HG02610 (cell line): ENCODE measurements at regions not wholly inside any gene's neighbourhood (a gene's known extent, or its start where the extent isn't known, plus 50 kb on each side); places are given as distances from the start of the nearest gene placed in this dataset.

Experiments
- ATAC-seq: cut with Tn5 transposase; IDR thresholded peaks from one replicate; pipeline ENCODE4 v1.9.1; 2021; ENCODE audit warnings: mild to moderate bottlenecking, moderate library complexity; ENCODE audit not compliant: unreplicated experiment

GRCh38 chr11:62030071-62030684 is 62.7 kb upstream of the FTH1 start:
- no peak for ATAC-seq

- no peak for ATAC-seq
Observed at GRCh38 chr11:62026739-62027370, 59.4 kb upstream of the FTH1 start.

GRCh38 chr11:62025487-62026105 is 58.2 kb upstream of the FTH1 start:
- peak; percentile 73 for ATAC-seq

GRCh38 chr11:62024936-62025486 is 57.6 kb upstream of the FTH1 start:
- no peak for ATAC-seq

- no peak for ATAC-seq
Observed at GRCh38 chr11:62022211-62022610, 54.8 kb upstream of the FTH1 start.

- ATAC-seq: no peak
Observed at GRCh38 chr11:62020661-62021060, 53.2 kb upstream of the FTH1 start.

GRCh38 chr11:62018981-62019664 is 51.7 kb upstream of the FTH1 start:
- no peak for ATAC-seq

GRCh38 chr11:62017878-62018655 is 50.6 kb upstream of the FTH1 start:
- no peak for ATAC-seq
